H1 (cell line): ENCODE measurements at regions not wholly inside any gene's neighbourhood (a gene's known extent, or its start where the extent isn't known, plus 50 kb on each side); places are given as distances from the start of the nearest gene placed in this dataset.

Experiments
- SIRT6 ChIP-seq: IDR thresholded peaks from one replicate; pipeline ENCODE4 v1.7.1; 2012; ENCODE audit warnings: low read length, inconsistent platforms
- YY1 ChIP-seq: IDR thresholded peaks from 2 replicates; pipeline ENCODE4 v1.6.1; 2011; ENCODE audit warnings: low read depth, mild to moderate bottlenecking, low read length
- TF ChIP-seq, protein P1 (sequence below): IDR thresholded peaks from 2 replicates; pipeline ENCODE4 v1.6.1; 2011; ENCODE audit warnings: low read length, improper control_type of control experiment

DNA sequence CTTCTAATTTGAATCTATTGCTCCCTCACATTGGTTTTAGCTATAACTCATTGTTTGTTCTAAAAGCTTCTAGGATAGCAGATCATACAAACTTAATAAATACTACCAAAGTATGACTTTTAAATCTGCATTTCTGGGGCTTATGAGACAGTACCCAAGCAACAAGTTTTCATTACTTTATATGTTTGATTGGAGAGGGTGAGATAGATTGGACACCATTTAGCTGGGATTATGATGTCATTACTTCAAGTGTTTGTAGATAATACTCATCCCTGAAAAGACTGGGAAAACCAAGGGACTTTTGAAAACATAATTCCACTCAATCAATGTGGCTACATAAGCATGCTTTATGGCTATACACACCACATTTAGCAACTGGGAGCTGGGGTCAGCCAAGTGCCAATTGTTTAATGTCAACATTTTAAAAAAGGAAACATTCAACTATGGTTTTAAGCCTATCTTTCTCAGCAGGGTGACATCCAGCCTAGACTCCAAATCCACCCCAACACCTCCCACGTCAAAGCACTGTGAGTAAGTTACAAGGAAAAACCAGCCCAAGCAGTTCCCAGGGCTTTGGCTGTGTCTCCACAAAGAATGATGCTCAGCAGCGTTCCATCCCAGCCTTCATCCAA is 119.9 kb downstream of the ETAA1 start (continued):
- TF ChIP-seq, protein P1, sequence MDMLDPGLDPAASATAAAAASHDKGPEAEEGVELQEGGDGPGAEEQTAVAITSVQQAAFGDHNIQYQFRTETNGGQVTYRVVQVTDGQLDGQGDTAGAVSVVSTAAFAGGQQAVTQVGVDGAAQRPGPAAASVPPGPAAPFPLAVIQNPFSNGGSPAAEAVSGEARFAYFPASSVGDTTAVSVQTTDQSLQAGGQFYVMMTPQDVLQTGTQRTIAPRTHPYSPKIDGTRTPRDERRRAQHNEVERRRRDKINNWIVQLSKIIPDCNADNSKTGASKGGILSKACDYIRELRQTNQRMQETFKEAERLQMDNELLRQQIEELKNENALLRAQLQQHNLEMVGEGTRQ = no peak
- TF ChIP-seq SIRT6 (no peak), YY1 (no peak)
